Endothelial cell of umbilical vein (primary cell): ENCODE measurements at regions not wholly inside any gene's neighbourhood (a gene's known extent, or its start where the extent isn't known, plus 50 kb on each side); places are given as distances from the start of the nearest gene placed in this dataset.

Experiments
- BruUV-seq: library from RNA; stranded (reverse); fragments of 400-500 nt; replicated peaks from 2 replicates; lab custom pipeline; 2021; lab: Mats Ljungman, UMichigan
- CTCF ChIA-PET: fragments of 300-600, 350-600 bp; sonication (Branson Sonifier 250); formaldehyde crosslinking; loops from one replicate; lab custom pipeline; 2021; ENCODE audit warnings: antibody characterized with exemption, inconsistent platforms; lab: Charles Lee
- POLR2A ChIA-PET: fragments of 300-600, 350-600 bp; sonication (Branson Sonifier 250); formaldehyde crosslinking; loops from one replicate; lab custom pipeline; 2021; ENCODE audit warnings: antibody characterized with exemption, inconsistent platforms; lab: Charles Lee
- DNase-seq: peaks from one replicate; pipeline ENCODE4 v3.0.0-alpha.2; 2011; ENCODE audit warnings: low read depth, low spot score
- FAIRE-seq: peaks from 2 replicates; lab custom pipeline; 2011; peaks lifted over from hg19 to GRCh38; lab: Jason Lieb, UNC
- H2AFZ ChIP-seq: 2 replicates; pipeline ENCODE4 v1.6.0; 2012; ENCODE audit warnings: low read depth, low read length, control low read depth, inconsistent platforms
- H3K27ac ChIP-seq: 2 replicates; pipeline ENCODE4 v1.5.1; 2011; ENCODE audit warnings: low read depth, mild to moderate bottlenecking, control low read depth, low read length, moderate library complexity; ENCODE audit not compliant: insufficient read depth
- H3K27me3 ChIP-seq, 2 experiments: 2 replicates each; pipeline versions ENCODE4 v1.6.0 to v1.6.1; 2011; ENCODE audit warnings: low read length in 2 of 2, mixed read lengths in 1 of 2; ENCODE audit not compliant: control insufficient read depth in 2 of 2, insufficient read depth in 2 of 2
- H3K36me3 ChIP-seq, 2 experiments: 2 replicates in 1 of 2; 3 replicates in 1 of 2; pipeline ENCODE4 v1.5.1; 2011; ENCODE audit warnings: low read length in 2 of 2, mild to moderate bottlenecking in 1 of 2, moderate library complexity in 1 of 2; ENCODE audit not compliant: control insufficient read depth in 2 of 2, insufficient read depth in 2 of 2; ENCODE audit errors: extremely low read depth in 1 of 2
- H3K4me1 ChIP-seq: 3 replicates; pipeline ENCODE4 v1.5.1; 2011; ENCODE audit warnings: mild to moderate bottlenecking, low read length; ENCODE audit not compliant: control insufficient read depth, insufficient read depth; ENCODE audit errors: extremely low read depth
- H3K4me2 ChIP-seq: 2 replicates; pipeline ENCODE4 v1.6.1; 2011; ENCODE audit warnings: low read length, control low read depth, mixed read lengths; ENCODE audit not compliant: insufficient read depth
- H3K4me3 ChIP-seq, 3 experiments: fragments of 200-600 bp in 1 of 3; sonication (generic), shearing (Covaris generic) in 1 of 3; replicated peaks in 1 of 3; 2 replicates each; pipeline ENCODE4 v1.5.1; 2011 to 2016; ENCODE audit warnings: control low read depth in 3 of 3, low read length in 3 of 3, mild to moderate bottlenecking in 2 of 3, inconsistent platforms in 1 of 3, low read depth in 1 of 3, moderate library complexity in 1 of 3; ENCODE audit not compliant: insufficient read depth in 1 of 3
- H3K79me2 ChIP-seq: 2 replicates; pipeline ENCODE4 v1.6.0; 2012; ENCODE audit warnings: low read length, inconsistent platforms; ENCODE audit not compliant: control insufficient read depth, insufficient read depth
- H3K9ac ChIP-seq: replicated peaks from 2 replicates; pipeline ENCODE3; 2011; ENCODE audit warnings: low read length, control low read depth; ENCODE audit not compliant: insufficient read depth; ENCODE audit errors: extremely low read depth
- H3K9me1 ChIP-seq: replicated peaks from 3 replicates; pipeline ENCODE4 v1.6.0; 2011; ENCODE audit warnings: mild to moderate bottlenecking, low read length; ENCODE audit not compliant: control insufficient read depth, insufficient read depth; ENCODE audit errors: extremely low read depth
- H3K9me3 ChIP-seq: replicated peaks from 2 replicates; pipeline ENCODE4 v1.5.1; 2012; ENCODE audit warnings: low read length, inconsistent platforms; ENCODE audit not compliant: control insufficient read depth, insufficient read depth
- H4K20me1 ChIP-seq: replicated peaks from 2 replicates; pipeline ENCODE3; 2011; ENCODE audit warnings: mild to moderate bottlenecking, low read length; ENCODE audit not compliant: control insufficient read depth, insufficient read depth; ENCODE audit errors: extremely low read depth
- EZH2 ChIP-seq: IDR thresholded peaks from 2 replicates; pipeline ENCODE4 v1.6.1; 2012; ENCODE audit warnings: borderline replicate concordance, low read depth, mild to moderate bottlenecking, moderate library complexity, low read length, inconsistent platforms; ENCODE audit not compliant: severe bottlenecking
- FOS ChIP-seq: IDR thresholded peaks from 2 replicates; pipeline ENCODE4 v1.6.1; 2011; ENCODE audit warnings: mild to moderate bottlenecking, low read length, moderate library complexity, borderline replicate concordance; ENCODE audit not compliant: insufficient read depth
- GATA2 ChIP-seq: IDR thresholded peaks from 2 replicates; pipeline ENCODE4 v1.7.0; 2011; ENCODE audit warnings: low read depth, mild to moderate bottlenecking, moderate library complexity, mixed read lengths, low read length; ENCODE audit not compliant: insufficient read length, insufficient read depth
- JUN ChIP-seq: IDR thresholded peaks from 2 replicates; pipeline ENCODE4 v1.6.1; 2011; ENCODE audit warnings: borderline replicate concordance, low read depth; ENCODE audit not compliant: insufficient read length, insufficient read depth
- MAX ChIP-seq: IDR thresholded peaks from 2 replicates; pipeline ENCODE4 v1.6.1; 2011; ENCODE audit not compliant: insufficient read depth, insufficient read length
- MYC ChIP-seq: IDR thresholded peaks from one replicate; pipeline ENCODE4 v1.6.1; 2011; ENCODE audit warnings: mild to moderate bottlenecking, low read depth, low read length
- POLR2A ChIP-seq: IDR thresholded peaks from 2 replicates; pipeline ENCODE4 v1.6.1; 2012; ENCODE audit warnings: low read depth, mild to moderate bottlenecking, control low read depth, low read length
- POLR2AphosphoS5 ChIP-seq: IDR thresholded peaks from 2 replicates; pipeline ENCODE4 v1.6.1; 2012; ENCODE audit warnings: low read depth, mild to moderate bottlenecking, control low read depth, low read length, moderate library complexity; ENCODE audit not compliant: insufficient read depth
- dilution Hi-C: fragments of 300-500 bp; cut with MboI; formaldehyde crosslinking; loops from one replicate; pipeline ENCODE4 v1.15.0; 2019; ENCODE audit warnings: low sequenced_read_pairs; ENCODE audit not compliant: extremely low pct_ligation_motif_present
- intact Hi-C: fragments of 100-400 bp; cut with micrococcal nuclease; formaldehyde crosslinking; loops from one replicate; pipeline ENCODE4 v1.10.0; 2022
- TF ChIP-seq, protein P1 (sequence below), 2 donors: IDR thresholded peaks; 1 replicate in 1 of 2; 2 replicates in 1 of 2; pipeline ENCODE4 v1.5.1; 2011; ENCODE audit warnings: low read length in 2 of 2, mild to moderate bottlenecking in 2 of 2, moderate library complexity in 2 of 2, control low read depth in 1 of 2, inconsistent platforms in 1 of 2, low read depth in 1 of 2; ENCODE audit not compliant: insufficient read depth in 1 of 2; ENCODE audit errors: extremely low read depth in 1 of 2

DNA sequence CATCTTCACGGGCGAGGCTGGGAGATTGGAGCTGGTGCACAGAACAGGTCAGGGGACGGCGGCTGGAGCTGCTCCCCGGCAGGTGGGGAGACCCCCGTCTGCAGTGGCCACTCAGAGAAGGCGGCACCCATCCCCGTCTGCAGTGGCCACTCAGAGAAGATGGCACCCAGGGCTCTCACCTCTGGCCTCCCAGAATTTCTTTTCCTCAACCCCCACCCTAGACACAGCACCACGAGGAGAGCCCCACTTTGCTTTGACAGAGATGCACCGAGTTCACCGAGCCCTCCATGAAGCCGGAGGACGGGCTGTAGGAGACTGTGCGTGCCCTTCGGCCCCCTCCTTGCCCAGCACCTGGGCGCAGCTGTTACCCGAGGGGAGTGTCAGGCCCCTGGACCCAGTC lies 201.6 kb upstream of the SALL3 start:
- Histone ChIP-seq H3K9ac (no peak overlapping the region), H3K4me2 (no peak overlapping the region), H3K27ac (no peak overlapping the region), H3K9me3 (peaks cover 10% of the 10 kb centered on the region), H2AFZ (no peak overlapping the region), H3K79me2 (no peaks in the 10 kb centered on the region), H3K27me3 (no peaks in the 10 kb centered on the region), H3K4me1 (no peaks in the 10 kb centered on the region), H3K9me1 (no peaks in the 10 kb centered on the region), H4K20me1 (no peaks in the 10 kb centered on the region), H3K36me3 (no peaks in the 10 kb centered on the region), H3K4me3 (no peak overlapping the region)
- TF ChIP-seq POLR2AphosphoS5, result no peak
- TF ChIP-seq EZH2, result no peak
- TF ChIP-seq POLR2A, result no peak
- no peak for TF ChIP-seq FOS
- no peak for TF ChIP-seq JUN
- no peak for TF ChIP-seq GATA2
- no peak for TF ChIP-seq MAX
- no peak for TF ChIP-seq MYC
- TF ChIP-seq, protein P1, sequence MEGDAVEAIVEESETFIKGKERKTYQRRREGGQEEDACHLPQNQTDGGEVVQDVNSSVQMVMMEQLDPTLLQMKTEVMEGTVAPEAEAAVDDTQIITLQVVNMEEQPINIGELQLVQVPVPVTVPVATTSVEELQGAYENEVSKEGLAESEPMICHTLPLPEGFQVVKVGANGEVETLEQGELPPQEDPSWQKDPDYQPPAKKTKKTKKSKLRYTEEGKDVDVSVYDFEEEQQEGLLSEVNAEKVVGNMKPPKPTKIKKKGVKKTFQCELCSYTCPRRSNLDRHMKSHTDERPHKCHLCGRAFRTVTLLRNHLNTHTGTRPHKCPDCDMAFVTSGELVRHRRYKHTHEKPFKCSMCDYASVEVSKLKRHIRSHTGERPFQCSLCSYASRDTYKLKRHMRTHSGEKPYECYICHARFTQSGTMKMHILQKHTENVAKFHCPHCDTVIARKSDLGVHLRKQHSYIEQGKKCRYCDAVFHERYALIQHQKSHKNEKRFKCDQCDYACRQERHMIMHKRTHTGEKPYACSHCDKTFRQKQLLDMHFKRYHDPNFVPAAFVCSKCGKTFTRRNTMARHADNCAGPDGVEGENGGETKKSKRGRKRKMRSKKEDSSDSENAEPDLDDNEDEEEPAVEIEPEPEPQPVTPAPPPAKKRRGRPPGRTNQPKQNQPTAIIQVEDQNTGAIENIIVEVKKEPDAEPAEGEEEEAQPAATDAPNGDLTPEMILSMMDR (IDR thresholded peaks at IDR 0.05; ENCODE audit: extremely low read depth in 1 of 2, insufficient read depth in 1 of 2, low read depth in 1 of 2, low read length in 2 of 2), result no peak
- no peak for FAIRE-seq
- intact Hi-C loops (no loop called here), dilution Hi-C loops (no loop called here)
- ChIA-PET POLR2A (no interaction called here), CTCF (no interaction called here)
- BruUV-seq, result no TSS peak
- DNase-seq, result no peak
